GM12865 (cell line): ENCODE measurements at regions not wholly inside any gene's neighbourhood (a gene's known extent, or its start where the extent isn't known, plus 50 kb on each side); places are given as distances from the start of the nearest gene placed in this dataset.
"Not testable (repeated sequence)": the region's sequence is repeated elsewhere in the genome, so short reads cannot be mapped to it uniquely, and the experiment has no call there.

Source experiments
- DNase-seq: peaks from one replicate; pipeline ENCODE4 v3.0.0; 2010; ENCODE audit warnings: low read depth
- H3K4me3 ChIP-seq: 2 replicates; pipeline ENCODE4 v1.5.1; 2011; ENCODE audit warnings: mild to moderate bottlenecking, low read depth, low read length, control low read depth
- TF ChIP-seq, protein P1 (sequence below): IDR thresholded peaks from 2 replicates; pipeline ENCODE4 v1.5.1; 2011; ENCODE audit warnings: low read length, control low read depth, low read depth, inconsistent platforms; ENCODE audit not compliant: insufficient read depth; ENCODE audit errors: missing control alignments

DNA sequence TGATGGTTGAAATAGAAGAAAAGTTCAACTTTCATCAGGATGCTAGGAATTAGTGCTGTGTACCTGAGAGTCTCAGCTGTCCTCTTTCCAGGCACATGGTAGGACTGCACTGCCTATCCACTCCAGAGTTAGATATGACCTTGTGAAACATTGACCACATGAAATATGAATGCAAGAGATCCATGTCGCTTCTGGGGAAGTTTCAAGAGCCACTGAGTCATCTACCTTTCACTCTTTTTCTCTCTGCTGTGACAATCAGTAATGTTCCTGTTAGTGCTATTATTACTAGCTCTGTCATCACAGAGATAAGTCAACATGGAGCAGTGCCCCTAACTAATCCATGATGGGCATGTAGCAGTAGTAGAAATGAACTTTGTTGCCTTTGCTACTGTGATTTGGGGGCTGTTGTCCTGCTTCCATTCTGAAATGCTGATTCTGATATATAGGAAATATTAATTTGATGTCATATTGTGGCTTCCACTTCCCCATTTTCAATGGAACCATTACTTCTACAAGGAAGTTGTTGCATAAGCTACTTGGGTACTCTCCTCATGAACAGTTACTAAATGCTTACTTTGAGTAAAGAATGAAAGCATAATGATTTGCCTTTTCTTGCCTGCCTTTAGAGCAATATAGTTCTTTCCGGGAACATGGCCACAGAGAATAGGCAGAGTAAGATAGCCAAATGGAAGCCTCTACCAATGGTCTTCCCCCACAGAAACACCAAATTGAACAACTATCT lies 192.8 kb upstream of the ZNF521 start:
- TF ChIP-seq, protein P1, sequence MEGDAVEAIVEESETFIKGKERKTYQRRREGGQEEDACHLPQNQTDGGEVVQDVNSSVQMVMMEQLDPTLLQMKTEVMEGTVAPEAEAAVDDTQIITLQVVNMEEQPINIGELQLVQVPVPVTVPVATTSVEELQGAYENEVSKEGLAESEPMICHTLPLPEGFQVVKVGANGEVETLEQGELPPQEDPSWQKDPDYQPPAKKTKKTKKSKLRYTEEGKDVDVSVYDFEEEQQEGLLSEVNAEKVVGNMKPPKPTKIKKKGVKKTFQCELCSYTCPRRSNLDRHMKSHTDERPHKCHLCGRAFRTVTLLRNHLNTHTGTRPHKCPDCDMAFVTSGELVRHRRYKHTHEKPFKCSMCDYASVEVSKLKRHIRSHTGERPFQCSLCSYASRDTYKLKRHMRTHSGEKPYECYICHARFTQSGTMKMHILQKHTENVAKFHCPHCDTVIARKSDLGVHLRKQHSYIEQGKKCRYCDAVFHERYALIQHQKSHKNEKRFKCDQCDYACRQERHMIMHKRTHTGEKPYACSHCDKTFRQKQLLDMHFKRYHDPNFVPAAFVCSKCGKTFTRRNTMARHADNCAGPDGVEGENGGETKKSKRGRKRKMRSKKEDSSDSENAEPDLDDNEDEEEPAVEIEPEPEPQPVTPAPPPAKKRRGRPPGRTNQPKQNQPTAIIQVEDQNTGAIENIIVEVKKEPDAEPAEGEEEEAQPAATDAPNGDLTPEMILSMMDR: no peak
- DNase-seq: no peak
- H3K4me3 ChIP-seq: no peak overlapping the region

DNA sequence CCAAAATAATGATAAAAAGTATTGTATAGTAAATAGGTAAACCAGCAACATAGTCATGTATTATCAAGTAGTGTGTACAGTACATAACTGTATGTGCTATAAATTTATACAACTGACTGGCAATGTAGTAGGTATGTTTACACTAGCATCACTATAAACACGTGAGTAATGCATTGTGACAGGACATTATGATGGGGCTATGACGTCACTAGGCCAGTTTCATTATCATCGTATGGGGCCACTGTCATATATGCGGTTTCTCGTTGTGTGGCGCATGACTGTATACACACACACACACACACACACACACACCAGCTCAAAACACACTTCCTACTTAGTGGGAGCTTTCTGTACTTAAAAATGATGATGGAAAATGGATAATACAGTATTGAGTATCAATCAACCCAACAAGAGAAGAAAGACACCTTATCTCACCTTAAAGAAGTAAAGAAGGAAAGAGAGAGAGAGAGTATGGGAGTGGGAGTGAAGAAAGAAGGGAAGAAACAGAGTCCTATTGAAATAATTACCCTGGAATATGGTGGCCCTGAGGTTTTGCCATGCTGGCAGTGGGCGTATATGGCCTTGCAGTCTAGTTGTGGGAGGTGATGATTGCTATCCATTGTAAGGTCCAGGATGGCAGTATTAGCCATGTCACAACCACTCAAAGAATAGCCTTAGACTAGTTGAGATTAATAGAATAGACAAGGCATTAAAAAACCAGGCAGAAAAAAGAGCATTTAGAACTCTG lies 186.4 kb upstream of the ZNF521 start:
- TF ChIP-seq, protein P1: no peak
- H3K4me3 ChIP-seq: no peak overlapping the region
- DNase-seq: no peak

DNA sequence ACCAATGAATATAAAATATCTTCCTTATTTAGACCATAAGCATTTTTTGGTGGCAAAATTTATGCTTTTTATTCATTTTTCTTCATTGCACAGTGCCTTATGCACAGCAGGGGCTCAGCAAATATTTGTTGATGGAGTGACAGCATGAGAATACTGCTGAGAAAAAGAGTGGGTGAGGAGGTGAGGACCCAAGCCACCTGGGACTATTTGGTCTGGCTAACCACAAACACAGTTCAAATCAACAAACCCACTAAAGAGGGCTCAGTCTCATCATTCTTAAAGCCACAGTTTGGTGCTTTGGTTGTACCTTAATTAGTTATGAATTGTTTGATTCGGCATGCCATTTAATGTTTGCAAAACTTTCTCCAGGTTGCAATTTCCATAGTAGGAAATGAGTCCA lies 183.5 kb upstream of the ZNF521 start:
- H3K4me3 ChIP-seq: no peak overlapping the region
- TF ChIP-seq, protein P1: no peak
- DNase-seq: no peak

DNA sequence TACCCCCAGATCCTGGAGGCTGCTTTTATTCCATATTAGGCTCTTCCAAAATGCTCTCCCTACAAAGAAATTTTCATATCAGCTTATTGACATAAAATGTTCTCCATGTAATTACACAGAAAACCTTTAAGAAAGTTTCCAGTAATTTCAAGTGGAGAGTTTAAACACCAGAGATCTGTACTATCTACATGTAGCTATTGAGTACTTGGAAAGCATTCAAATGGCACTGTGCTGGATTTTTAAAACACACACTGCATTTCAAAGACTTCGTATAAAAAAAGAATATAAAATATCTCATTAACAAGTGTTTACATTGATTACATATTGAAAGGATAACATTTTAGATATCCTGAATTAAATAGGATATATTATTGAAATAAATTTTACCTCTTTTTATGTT lies 182.4 kb upstream of the ZNF521 start:
- DNase-seq: no peak
- TF ChIP-seq, protein P1: no peak
- no peak overlapping the region for H3K4me3 ChIP-seq

DNA sequence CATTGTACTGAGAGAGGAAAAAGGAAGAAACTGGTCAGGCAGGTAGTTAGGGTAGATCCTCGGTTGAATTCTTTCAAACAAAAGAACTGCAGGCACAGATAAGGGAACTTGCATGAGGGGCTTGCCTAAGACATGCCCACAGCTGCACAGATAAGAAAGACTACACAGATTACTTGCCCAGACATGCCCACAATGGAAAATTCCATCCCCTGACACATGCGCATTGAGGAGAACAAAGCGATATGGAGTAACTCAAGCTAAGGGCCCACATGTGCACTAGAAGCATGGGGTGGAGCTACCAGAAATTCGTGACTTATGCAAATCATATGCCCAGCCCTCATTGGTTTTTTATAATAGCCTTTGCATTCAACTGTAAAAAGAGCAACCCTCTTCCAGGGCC lies 181.3 kb upstream of the ZNF521 start:
- TF ChIP-seq, protein P1: no peak
- DNase-seq: peak; percentile 5
- H3K4me3 ChIP-seq: no peak overlapping the region

DNA sequence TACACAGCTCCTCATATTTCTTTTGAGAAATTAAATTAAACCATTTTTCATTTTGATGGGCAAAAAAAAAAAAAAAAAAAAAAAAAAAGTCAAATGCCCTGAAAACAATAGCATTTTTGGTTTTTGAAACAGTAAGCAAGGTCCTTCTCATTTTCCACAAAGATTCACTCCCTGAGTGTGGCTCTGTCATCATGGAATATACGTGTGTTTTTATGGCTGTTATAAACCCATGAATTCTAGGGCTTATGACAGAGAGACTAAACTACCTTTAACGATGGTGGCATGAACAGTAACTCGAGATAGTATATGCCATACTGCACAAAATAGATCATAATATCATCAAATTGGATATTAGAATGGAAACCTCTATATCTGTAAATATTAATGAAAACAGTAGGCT lies 179.2 kb upstream of the ZNF521 start:
- no peak for DNase-seq
- no peak overlapping the region for H3K4me3 ChIP-seq
- TF ChIP-seq, protein P1: no peak

DNA sequence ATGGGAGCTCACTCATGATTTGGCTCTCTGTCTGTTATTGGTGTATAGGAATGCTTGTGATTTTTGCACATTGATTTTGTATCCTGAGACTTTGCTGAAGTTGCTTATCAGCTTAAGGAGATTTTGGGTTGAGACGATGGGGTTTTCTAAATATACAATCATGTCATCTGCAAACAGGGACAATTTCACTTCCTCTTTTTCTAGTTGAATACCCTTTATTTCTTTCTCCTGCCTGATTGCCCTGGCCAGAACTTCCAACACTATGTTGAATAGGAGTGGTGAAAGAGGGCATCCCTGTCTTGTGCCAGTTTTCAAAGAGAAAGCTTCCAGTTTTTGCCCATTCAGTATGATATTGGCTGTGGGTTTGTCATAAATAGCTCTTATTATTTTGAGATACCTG lies 173.8 kb upstream of the ZNF521 start:
- not testable (repeated sequence) for DNase-seq, H3K4me3 ChIP-seq
